ENCODE measurements at regions not wholly inside any gene's neighbourhood (a gene's known extent, or its start where the extent isn't known, plus 50 kb on each side); places are given as distances from the start of the nearest gene placed in this dataset.
"Not testable (repeated sequence)": the region's sequence is repeated elsewhere in the genome, so short reads cannot be mapped to it uniquely, and the experiment has no call there.

- Histone ChIP-seq H3K27ac (no peak overlapping the region), H3K4me3 (no peak overlapping the region), H3K9me3 (no peaks in the 10 kb centered on the region), H3K4me1 (no peaks in the 10 kb centered on the region), H3K36me3 (no peaks in the 10 kb centered on the region), H3K27me3 (no peaks in the 10 kb centered on the region)
- in situ Hi-C loops (cut with MboI; ENCODE audit: low pct_ligation_motif_present in 1 of 4, low pct_unique_long_range_greater_than_20kb in 1 of 4, low sequenced_read_pairs in 3 of 4) (no loop called here), intact Hi-C loops (cut with DNase I; ENCODE audit: low total_unique reads) (no loop called here)
- WGBS, 2 donors (ENCODE audit: low coverage in 1 of 2): 59 to 70% methylated on average over 2 of the region's 2 CpGs
- TF ChIP-seq EP300 (IDR thresholded peaks at IDR 0.05; ENCODE audit: low read depth) (no peak), POLR2A (IDR thresholded peaks at IDR 0.05) (no peak), CTCF (IDR thresholded peaks at IDR 0.05) (no peak), POLR2AphosphoS5 (IDR thresholded peaks at IDR 0.05) (no peak)
- no peak for DNase-seq
These were observed 1115.4 kb downstream of the STPG2 start for GRCh38 chr4:97027728-97028410.

- H3K27ac ChIP-seq: no peak overlapping the region
- 55 to 58% methylated on average over 2 of the region's 2 CpGs for WGBS, 2 donors (ENCODE audit: low coverage in 1 of 2)
- TF ChIP-seq POLR2A (IDR thresholded peaks at IDR 0.05) (no peak), CTCF (IDR thresholded peaks at IDR 0.05) (no peak), POLR2AphosphoS5 (IDR thresholded peaks at IDR 0.05) (no peak), EP300 (IDR thresholded peaks at IDR 0.05; ENCODE audit: low read depth) (no peak)
- no peaks in the 10 kb centered on the region for H3K4me1 ChIP-seq
- H3K9me3 ChIP-seq: no peaks in the 10 kb centered on the region
- in situ Hi-C loops (cut with MboI; ENCODE audit: low pct_ligation_motif_present in 1 of 4, low pct_unique_long_range_greater_than_20kb in 1 of 4, low sequenced_read_pairs in 3 of 4): no loop called here
- DNase-seq: no peak
- no peaks in the 10 kb centered on the region for H3K36me3 ChIP-seq
- H3K27me3 ChIP-seq: no peaks in the 10 kb centered on the region
- H3K4me3 ChIP-seq: no peak overlapping the region
- intact Hi-C loops (cut with DNase I; ENCODE audit: low total_unique reads): no loop called here
These were observed 1114.5 kb downstream of the STPG2 start for GRCh38 chr4:97028785-97029184.

- 83% methylated on average over 12 of the region's 12 CpGs; no CpG with 5 or more reads in 1 of the 2 donors for WGBS, 2 donors (ENCODE audit: low coverage in 1 of 2)
- H3K27me3 ChIP-seq; H3K4me3 ChIP-seq; intact Hi-C loops (cut with DNase I; ENCODE audit: low total_unique reads); H3K27ac ChIP-seq; in situ Hi-C loops (cut with MboI; ENCODE audit: low pct_ligation_motif_present in 1 of 4, low pct_unique_long_range_greater_than_20kb in 1 of 4, low sequenced_read_pairs in 3 of 4); H3K4me1 ChIP-seq; H3K9me3 ChIP-seq; DNase-seq; H3K36me3 ChIP-seq: not testable (repeated sequence)
These were observed 1105.7 kb downstream of the STPG2 start for GRCh38 chr4:97037411-97038145.

- Histone ChIP-seq H3K27me3 (no peaks in the 10 kb centered on the region), H3K36me3 (no peaks in the 10 kb centered on the region), H3K4me1 (no peaks in the 10 kb centered on the region), H3K27ac (no peak overlapping the region), H3K9me3 (no peaks in the 10 kb centered on the region), H3K4me3 (no peak overlapping the region)
- intact Hi-C loops (cut with DNase I; ENCODE audit: low total_unique reads) (no loop called here), in situ Hi-C loops (cut with MboI; ENCODE audit: low pct_ligation_motif_present in 1 of 4, low pct_unique_long_range_greater_than_20kb in 1 of 4, low sequenced_read_pairs in 3 of 4) (no loop called here)
- DNase-seq: no peak
- TF ChIP-seq POLR2AphosphoS5 (IDR thresholded peaks at IDR 0.05) (no peak), POLR2A (IDR thresholded peaks at IDR 0.05) (no peak), EP300 (IDR thresholded peaks at IDR 0.05; ENCODE audit: low read depth) (no peak), CTCF (IDR thresholded peaks at IDR 0.05) (no peak)
- 86% methylated on average over 9 of the region's 9 CpGs; no CpG with 5 or more reads in 1 of the 2 donors for WGBS, 2 donors (ENCODE audit: low coverage in 1 of 2)
These were observed 1105.1 kb downstream of the STPG2 start for GRCh38 chr4:97038146-97038516.

Data from transverse colon (tissue), 4 donors.